ENCODE measurements at regions not wholly inside any gene's neighbourhood (a gene's known extent, or its start where the extent isn't known, plus 50 kb on each side); places are given as distances from the start of the nearest gene placed in this dataset.

- TF ChIP-seq, protein P1, sequence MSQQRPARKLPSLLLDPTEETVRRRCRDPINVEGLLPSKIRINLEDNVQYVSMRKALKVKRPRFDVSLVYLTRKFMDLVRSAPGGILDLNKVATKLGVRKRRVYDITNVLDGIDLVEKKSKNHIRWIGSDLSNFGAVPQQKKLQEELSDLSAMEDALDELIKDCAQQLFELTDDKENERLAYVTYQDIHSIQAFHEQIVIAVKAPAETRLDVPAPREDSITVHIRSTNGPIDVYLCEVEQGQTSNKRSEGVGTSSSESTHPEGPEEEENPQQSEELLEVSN (IDR thresholded peaks at IDR 0.05): no peak
- TF ChIP-seq JUND (IDR thresholded peaks at IDR 0.05; ENCODE audit: low read length): no peak
- TF ChIP-seq CBX8 (IDR thresholded peaks at IDR 0.05; ENCODE audit: borderline replicate concordance, low read depth, low read length): no peak
- TF ChIP-seq SRF (IDR thresholded peaks at IDR 0.05; ENCODE audit: low read depth, low read length): no peak
Observed at GRCh38 chr9:89975630-89976029, 370.8 kb downstream of the GADD45G start (continued).

Measured in H1 (cell line).